ENCODE measurements at regions not wholly inside any gene's neighbourhood (a gene's known extent, or its start where the extent isn't known, plus 50 kb on each side); places are given as distances from the start of the nearest gene placed in this dataset.
A peak's percentile ranks its signal among the peaks of the same experiment; 100 is the strongest.

- DNase-seq (no peak), ATAC-seq (no peak)
Measured at GRCh38 chr2:120485096-120485495, 139.2 kb downstream of the INHBB start.

GRCh38 chr2:120486441-120486840, 140.5 kb downstream of the INHBB start:
- no peak for DNase-seq
- intact Hi-C loops (cut with DNase I): no loop called here
- ATAC-seq: no peak

More at GRCh38 chr2:120485096-120485495, 139.2 kb downstream of the INHBB start:
- intact Hi-C loops (cut with DNase I): no loop called here

DNA sequence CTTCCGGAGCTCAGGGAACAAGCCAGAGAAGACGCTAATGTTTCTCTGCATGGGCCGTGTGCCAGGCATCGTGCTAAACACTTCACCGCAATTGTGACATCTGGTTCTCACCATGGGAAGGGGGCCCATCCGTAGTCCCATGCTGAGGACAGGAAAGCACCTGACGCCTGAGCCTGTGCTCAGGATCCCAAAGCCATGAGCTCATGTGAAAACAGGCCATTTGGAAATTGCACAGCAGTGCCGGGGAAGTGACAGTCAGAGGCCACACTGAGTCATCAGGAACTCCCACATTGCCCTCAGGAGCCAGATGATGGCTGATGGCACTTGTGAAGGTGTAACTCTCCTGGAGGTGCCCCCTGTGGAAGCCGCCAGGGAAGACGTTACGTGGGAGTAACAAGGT, 141.0 kb downstream of the INHBB start:
- intact Hi-C loops (cut with DNase I): no loop called here
- DNase-seq (no peak), ATAC-seq (peak in 1 of 2 donors; percentile 23)

DNA sequence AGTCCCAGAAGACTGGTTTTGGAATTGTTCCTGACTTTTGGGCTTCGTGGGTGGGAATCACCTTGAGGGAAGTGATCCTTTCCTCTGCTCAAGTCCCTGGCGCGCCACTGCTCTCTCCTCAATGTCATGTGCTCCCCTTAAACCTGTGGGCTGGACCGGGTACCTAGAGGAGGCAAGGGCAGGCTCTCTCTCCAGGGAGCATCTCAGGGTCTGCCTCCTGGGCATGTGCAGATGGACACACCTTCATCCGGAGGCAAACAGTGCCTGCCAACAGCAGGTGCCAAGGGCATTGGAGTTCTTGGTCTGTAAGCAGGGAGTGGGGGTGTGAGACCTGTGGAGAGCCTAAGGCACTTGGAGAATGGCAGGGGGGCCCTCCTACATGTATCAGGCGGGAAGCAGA, 142.6 kb downstream of the INHBB start:
- no peak for DNase-seq
- intact Hi-C loops (cut with DNase I): no loop called here
- no peak for ATAC-seq

GRCh38 chr2:120489023-120489422, 143.1 kb downstream of the INHBB start:
- no peak for DNase-seq
- ATAC-seq: peak in 1 of 2 donors; percentile 55
- intact Hi-C loops (cut with DNase I): no loop called here

GRCh38 chr2:120490091-120490798, 144.3 kb downstream of the INHBB start:
- intact Hi-C loops (cut with DNase I): no loop called here
- no peak for ATAC-seq
- DNase-seq: no peak

GRCh38 chr2:120491111-120491625, 145.2 kb downstream of the INHBB start:
- DNase-seq (no peak), ATAC-seq (no peak)
- intact Hi-C loops (cut with DNase I): no loop called here

DNA sequence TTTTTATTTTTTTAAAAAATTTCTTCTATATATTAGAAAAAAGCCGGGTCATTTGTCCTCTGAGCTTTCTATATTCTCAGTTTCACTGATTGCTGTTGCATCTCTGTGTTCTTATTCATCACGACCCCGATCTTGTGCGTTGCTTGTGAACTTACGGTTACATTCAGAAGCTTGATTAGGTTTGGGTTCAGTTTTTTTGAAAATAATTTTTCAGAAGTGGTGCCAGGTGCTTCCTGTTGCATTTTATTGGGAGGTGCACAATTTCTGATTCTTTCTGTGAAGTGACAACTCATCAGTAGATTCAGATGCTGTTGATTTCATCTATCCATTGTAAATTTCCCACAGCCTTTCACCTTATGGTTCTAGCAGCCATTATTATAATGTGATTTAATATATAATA, 147.3 kb downstream of the INHBB start:
- DNase-seq (no peak), ATAC-seq (no peak)
- intact Hi-C loops (cut with DNase I): no loop called here

DNA sequence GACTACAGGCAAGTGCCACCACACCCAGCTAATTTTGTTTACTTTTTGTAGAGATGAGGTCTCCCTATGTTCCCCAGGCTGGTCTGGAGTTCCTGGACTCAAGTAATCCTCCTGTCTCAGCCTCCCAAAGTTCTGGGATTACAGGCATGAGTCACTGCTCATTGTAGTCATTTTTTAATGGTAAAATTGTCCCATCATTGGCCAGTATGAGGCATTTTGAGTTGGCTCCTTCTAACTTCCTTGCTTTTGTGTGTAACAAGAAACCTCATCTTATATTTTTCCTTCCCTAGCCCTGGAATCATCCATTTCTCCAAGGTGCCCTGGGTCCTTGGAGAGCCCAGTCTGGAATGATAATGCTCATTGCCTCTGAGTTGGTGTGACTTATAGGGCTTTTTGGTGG, 148.5 kb downstream of the INHBB start:
- DNase-seq (no peak), ATAC-seq (no peak)
- intact Hi-C loops (cut with DNase I): no loop called here

- ATAC-seq: no peak
- DNase-seq: no peak
- intact Hi-C loops (cut with DNase I): no loop called here
Measured at GRCh38 chr2:120495586-120495985, 149.7 kb downstream of the INHBB start.

GRCh38 chr2:120496235-120496634, 150.3 kb downstream of the INHBB start:
- no peak for DNase-seq
- intact Hi-C loops (cut with DNase I): no loop called here
- ATAC-seq: no peak

GRCh38 chr2:120496759-120497158, 150.8 kb downstream of the INHBB start:
- no peak for ATAC-seq
- no peak for DNase-seq
- intact Hi-C loops (cut with DNase I): no loop called here

DNA sequence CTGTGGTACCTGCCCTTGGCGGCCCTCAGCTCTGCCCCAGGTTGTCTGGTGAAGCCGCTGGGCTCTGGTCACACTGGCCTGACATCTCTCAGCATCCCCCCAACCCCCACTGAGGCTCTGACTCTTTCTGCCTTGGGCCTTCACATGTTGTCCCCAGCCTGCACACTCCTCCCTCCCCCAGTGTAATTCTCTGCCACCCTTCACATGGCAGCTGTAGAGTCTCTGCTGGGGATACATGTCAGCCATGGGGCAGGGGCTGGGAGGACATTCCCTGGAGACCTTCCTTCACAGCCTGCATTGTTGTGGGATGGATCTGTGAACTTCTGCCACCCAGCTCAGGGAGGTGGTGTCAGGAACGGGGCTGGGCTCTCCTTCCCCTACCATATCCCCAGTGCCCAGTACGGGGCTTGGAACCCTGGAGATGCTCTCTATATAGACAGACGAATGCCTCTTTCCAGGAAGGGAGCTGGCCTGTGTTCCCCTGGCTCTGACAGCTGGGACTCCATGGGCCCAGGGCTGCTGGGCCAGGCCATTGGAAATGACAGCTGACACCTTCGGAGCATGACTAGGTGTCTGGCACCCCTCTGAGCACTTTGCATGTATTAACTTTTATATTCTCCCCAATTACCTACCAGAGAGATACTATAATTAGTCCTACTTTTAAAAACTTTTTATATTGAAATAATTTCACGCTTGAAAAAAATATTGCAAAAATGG, 151.5 kb downstream of the INHBB start:
- peak; percentile 14 for DNase-seq
- intact Hi-C loops (cut with DNase I): no loop called here
- no peak for ATAC-seq

GRCh38 chr2:120498121-120498520, 152.2 kb downstream of the INHBB start:
- ATAC-seq (no peak), DNase-seq (no peak)
- intact Hi-C loops (cut with DNase I): no loop called here

DNA sequence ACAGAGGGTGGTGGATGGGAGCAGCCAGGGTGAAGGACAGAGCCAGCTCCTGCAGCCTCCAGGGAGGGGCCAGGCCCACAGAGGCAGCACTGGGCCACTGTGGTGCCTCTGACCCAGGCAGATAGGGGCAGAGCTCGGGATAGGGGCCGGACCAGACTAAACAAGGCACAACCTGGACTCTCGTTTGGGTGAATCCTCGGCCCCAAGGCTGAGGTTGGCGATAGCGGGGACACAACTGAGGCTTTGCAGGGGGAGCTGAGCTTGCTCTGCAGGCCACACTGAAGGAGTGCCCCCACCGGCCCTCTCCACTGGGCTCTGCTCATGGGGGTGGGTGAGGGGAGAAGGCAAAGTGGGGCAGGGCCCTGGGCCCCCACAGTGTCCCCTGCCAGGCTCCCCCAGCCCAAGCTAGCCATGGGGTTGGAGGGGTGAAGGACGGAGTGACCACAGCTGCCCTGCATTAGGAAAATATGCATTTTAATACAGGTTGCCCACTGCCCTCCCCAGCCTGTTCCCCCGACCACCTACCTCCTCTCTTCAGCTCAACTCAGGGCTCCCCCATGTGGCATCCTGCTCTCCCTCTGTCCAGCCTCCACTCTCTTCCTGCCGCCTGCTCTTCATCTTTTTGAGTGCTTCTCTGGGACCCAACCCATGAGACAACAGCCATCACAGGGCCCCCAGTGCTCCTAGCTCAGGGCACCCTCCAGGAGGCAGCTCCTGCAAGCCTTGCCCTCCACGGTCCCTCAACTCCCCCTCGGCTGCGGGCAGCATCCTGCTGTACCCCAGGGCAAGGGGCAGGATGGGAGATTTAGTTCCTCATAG, 152.8 kb downstream of the INHBB start:
- intact Hi-C loops (cut with DNase I): no loop called here
- no peak for DNase-seq
- no peak for ATAC-seq

DNA sequence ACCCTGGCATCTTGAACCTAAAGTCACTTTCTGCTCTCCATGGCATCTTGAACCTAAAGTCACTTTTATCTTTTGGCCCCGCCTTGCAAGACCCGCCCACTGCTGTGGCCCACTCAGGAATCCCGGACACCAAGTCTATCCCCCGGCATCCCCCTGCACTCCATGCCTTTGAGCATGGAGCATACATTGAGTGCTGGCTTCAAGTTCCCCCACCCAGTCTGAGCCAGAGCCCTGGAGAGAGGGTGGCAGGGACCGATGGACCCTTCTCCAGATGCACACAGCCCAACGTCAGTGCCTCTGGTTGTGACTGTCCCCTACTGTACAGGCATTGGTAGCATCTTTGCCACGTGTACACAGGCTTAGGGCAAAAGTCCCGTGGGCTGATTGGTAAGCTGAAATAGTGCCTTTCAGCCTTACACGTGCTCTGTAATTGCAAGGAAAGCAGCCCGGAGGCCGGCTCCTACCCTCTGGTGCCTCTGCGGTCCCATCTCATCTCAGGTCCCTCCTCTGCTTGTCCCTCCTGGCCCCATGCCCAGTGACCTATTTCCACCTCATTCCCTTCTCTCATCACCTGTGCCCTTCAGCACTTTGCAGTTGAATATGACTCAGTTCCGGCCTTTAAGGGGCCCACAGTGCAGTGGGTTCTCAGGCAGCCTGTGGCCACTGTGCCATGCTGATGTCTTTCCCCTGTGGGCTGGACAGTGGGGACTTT, 154.0 kb downstream of the INHBB start:
- DNase-seq (no peak), ATAC-seq (no peak)
- intact Hi-C loops (cut with DNase I): no loop called here

GRCh38 chr2:120501591-120501990, 155.7 kb downstream of the INHBB start:
- ATAC-seq (no peak), DNase-seq (no peak)
- intact Hi-C loops (cut with DNase I): no loop called here

DNA sequence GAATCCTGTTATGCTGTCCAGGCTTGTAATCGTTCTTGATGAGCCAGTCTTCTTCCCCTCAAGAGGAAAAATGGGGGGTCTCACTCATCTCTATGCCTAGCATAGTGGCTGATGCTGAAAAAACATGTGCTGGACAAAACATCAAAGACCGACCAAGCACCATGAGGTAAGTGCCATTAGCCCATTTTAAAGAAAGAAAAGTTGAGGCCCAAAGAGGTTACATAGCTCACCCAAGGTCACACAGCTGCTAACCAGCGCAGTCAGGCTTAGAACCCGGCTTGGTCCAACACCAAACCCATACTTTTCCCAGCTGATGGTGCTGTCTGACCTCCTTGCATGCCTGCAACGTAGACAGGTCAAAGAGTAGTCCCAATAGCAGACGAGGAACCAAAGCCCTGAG, 156.4 kb downstream of the INHBB start:
- intact Hi-C loops (cut with DNase I): no loop called here
- DNase-seq (no peak), ATAC-seq (no peak)

- ATAC-seq (no peak), DNase-seq (no peak)
- intact Hi-C loops (cut with DNase I): no loop called here
Measured at GRCh38 chr2:120502761-120503160, 156.8 kb downstream of the INHBB start.

Data from left cardiac atrium (tissue), 4 donors.